ENCODE measurements at regions not wholly inside any gene's neighbourhood (a gene's known extent, or its start where the extent isn't known, plus 50 kb on each side); places are given as distances from the start of the nearest gene placed in this dataset.
"Not testable (repeated sequence)": the region's sequence is repeated elsewhere in the genome, so short reads cannot be mapped to it uniquely, and the experiment has no call there.

GRCh38 chr2:64915510-64915900 is 73.7 kb upstream of the SLC1A4 start:
- no peak for DNase-seq (ENCODE audit: low read depth)

DNA sequence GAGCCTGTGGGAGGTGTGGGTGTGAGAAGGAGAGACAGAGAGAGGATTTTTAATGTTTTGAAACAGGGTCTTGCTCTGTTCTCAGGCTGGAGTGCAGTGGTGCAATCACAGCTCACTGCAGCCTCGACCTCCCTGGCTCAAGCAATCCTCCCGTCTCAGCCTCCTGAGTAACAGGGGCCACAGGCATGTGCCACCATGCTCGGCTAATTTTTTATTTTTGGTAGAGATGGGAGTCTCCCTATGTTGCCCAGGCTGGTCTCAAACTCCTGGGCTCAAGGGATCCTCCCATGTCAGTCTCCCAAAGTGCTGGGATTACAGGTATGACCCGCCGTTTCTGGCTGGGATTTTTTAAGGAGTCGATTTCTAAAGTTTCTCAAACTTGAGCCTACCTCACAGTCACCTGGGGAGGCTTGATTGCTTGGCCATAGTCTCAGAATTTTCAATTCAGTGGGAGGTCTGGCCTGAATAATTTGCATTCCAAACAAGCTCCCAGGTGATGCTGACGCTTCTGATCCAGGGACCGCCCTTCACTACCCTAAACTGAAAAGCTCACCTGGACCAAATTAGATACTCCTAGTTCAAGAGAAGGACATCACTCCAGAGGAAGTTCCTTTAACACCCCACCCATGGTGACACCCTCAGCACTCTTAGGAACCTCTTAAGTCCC is 70.8 kb upstream of the SLC1A4 start:
- DNase-seq (ENCODE audit: low read depth): no peak

DNA sequence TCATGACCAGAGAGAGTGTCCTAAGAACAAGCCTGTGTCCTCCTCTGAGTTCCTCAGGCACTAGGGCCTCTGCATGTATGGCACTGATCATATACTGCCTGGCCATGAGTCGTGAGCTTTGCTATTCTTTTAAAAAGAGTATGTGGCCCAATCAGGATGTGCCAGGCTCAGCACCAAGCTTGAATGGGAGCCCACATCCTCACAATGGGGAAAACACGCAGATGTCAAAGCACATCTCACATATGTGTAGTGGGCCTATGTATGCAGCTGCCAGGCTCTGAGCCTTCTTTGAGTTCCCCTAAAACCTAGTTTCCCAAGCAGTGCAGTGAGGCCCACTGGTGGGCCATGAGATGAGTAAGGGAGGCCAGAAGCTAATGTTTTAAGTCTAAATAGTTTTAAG is 69.9 kb upstream of the SLC1A4 start:
- DNase-seq (ENCODE audit: low read depth): no peak

DNA sequence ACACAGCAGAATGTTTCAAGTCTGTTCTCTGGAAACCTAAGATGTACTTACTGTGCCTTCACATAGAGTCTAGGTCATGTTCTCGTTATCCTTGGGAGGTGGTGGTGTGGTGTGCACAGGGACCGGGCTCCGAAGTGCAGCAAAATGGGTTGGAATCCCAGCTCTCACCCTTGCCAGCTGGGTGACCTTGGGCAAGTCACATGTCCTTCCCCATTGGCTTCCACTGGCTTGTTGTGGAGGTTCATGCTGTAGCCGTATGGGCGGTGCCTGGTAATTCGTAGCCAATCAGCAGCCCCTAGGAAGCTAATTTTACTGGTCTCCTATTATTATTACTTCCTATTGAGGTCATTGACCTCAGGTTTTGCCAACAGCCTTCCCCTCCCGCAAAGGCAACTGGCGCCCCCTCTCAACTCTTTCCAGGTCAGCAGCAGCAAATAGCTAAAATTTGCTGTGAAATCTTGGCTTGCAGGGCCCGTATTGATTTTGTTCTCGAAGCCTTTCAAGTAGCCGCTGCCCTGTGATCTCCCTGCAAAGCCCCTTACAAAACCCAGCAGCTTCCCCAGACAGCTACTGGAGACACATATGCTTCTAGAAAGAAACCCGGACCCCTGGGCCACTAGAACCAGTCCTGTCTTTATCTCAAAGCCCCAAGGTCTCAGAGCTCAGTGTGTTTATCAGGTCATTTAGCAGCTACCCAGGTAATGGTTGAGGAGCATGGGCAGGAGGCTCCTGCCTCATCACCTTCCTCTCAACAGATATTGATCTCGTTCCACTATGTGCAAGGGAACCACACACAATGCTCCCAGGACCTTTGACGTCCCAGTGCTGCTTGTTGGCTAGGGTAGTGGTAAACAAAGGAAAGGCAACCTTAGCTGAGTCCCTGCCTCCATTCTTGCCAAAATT is 66.5 kb upstream of the SLC1A4 start:
- no peak for DNase-seq (ENCODE audit: low read depth)

GRCh38 chr2:64923385-64923710 is 65.9 kb upstream of the SLC1A4 start:
- no peak for DNase-seq (ENCODE audit: low read depth)

DNA sequence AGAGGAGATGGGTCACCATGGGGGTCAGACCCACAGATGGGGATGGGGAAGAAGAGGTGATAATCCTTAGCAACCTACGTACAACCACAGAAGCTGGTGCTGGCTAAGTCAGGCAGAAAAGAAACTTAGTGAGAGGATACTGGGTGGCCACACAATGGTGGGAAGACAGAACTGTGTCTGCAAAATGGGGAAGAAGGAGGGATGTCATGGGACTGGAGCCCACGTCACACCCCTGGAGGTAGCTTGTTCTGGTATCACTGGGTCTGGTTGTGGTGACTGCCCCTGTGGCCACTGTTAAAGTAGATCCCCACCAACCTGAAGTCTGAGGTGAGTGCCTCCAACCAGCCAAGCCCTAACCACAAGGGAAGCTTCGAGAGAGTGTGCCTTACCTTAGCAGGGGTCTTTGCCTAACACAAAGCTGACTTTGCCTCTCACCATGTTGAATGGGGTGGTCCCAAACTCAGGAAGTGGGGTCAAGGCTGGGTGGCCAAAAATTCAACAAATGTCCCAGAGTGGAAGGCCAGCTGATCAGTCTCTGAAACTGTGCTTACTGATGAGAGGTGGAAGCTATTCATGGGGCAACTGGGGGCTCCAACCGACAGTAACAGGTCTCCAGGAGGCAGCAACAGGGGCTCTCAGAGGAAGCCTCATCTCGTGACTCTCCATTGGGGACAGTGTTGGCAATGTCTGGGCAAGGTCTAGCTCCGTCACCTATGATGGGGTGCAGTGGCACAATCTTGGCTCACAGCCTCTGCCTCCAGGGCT is 64.8 kb upstream of the SLC1A4 start:
- DNase-seq (ENCODE audit: low read depth): no peak

GRCh38 chr2:64925930-64926722 is 63.1 kb upstream of the SLC1A4 start:
- DNase-seq (ENCODE audit: low read depth): not testable (repeated sequence)

GRCh38 chr2:64928813-64929212 is 60.4 kb upstream of the SLC1A4 start:
- no peak for DNase-seq (ENCODE audit: low read depth)

GRCh38 chr2:64929333-64929732 is 59.9 kb upstream of the SLC1A4 start:
- DNase-seq (ENCODE audit: low read depth): no peak

- DNase-seq (ENCODE audit: low read depth): no peak
Measured at GRCh38 chr2:64930258-64930671, 58.9 kb upstream of the SLC1A4 start.

- DNase-seq (ENCODE audit: low read depth): no peak
Measured at GRCh38 chr2:64931246-64932115, 57.7 kb upstream of the SLC1A4 start.

GRCh38 chr2:64932116-64932370 is 57.2 kb upstream of the SLC1A4 start:
- DNase-seq (ENCODE audit: low read depth): no peak

DNA sequence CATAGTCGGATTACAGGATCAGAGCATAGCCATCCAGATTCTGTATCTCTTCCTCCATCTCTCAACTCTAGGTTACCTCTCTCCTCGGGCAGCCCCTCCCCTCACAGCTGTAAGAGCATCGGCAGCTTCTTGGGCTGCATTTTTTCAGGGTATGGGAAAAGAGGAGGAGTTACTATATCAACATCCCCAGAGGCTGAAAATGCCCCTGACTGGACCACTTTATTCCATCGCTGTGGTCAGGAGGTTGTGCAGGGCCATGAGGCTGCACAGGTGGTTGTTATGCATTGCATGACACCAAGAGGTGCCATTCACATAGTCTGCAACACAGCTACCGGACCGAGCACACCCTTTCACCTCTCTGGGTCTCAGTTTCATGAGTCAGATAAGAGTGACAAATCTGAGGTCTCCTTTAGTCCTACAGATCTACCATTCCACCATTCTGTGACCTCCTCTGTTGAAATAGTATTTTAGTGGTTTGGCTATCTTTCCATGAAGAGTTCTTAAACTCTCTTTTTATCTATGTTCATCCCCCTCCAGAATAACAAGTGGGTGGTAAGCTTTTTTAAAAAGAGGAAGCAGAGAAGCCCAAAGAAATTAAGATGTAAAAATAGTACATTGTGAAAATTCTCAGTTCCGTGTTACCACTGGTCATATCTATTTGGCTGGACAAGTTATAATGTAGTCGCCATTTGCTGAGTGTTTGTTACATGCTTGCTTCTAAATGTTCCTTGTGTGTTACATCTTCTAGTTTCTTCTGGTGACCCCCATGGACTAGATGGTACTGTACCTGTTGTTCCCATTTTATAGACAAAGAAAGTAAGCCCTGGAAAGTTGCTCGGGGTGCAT is 56.6 kb upstream of the SLC1A4 start:
- no peak for DNase-seq (ENCODE audit: low read depth)

DNA sequence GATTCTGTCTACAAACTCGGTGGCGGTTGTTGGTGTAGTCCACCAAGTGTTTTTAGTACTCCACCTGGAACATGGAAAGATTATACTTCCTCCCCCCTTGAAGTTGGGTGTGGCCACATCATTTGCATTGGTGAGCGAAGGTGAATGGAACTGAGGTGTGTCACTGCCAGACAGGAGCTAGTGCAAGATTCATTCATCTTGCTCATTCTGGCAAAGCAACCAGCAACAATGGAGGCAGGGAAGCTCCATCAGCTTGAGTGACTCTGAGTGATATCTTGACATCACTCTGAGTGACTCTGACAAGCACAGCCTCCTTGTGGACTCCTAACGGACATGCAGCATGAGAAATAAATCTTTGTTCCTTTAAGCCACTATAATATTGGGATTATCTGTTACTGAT is 54.7 kb upstream of the SLC1A4 start:
- no peak for DNase-seq (ENCODE audit: low read depth)

DNA sequence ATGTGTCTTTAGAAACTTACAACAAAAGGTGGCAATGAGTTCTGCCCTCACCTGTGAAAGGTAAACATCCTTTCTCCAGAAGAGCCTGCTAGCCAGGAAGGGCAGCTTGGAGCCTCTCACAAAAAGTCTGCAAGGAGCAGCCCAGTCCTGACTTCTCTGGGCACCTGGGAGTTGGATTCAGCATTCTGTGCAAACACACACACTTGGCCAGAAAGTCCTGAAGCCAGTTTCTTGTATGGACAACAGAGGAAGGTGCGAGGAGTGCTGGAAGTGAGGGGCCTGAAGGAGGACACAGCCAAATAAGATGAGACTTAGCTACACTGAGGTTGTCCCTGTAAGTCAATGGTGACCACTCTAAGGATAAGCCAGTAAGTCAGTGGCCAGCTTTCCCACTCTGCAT is 52.4 kb upstream of the SLC1A4 start:
- no peak for DNase-seq (ENCODE audit: low read depth)

DNA sequence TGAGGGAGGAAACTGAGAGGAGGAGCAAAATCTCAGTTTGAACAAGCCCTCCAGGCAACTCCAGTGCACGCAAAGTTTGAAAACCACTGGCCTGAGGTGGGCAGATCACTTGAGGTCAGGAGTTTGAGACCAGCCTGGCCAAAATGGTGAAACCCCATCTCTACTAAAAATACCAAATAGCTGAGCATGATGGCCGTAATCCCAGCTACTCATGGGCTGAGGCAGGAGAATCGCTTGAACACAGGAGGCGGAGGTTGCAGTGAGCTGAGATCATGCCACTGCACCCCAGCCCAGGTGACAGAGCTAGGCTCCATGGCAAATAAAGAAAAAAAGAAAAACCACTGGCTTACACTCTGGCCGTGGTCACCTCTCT is 51.9 kb upstream of the SLC1A4 start:
- not testable (repeated sequence) for DNase-seq (ENCODE audit: low read depth)

GRCh38 chr2:64937687-64938491 is 51.3 kb upstream of the SLC1A4 start:
- peak; percentile 13 for DNase-seq (ENCODE audit: low read depth)

GRCh38 chr2:64938607-64939285 is 50.5 kb upstream of the SLC1A4 start:
- DNase-seq (ENCODE audit: low read depth): no peak

Data from renal cortical epithelial cell (primary cell).